MCF 10A (cell line): ENCODE measurements at regions not wholly inside any gene's neighbourhood (a gene's known extent, or its start where the extent isn't known, plus 50 kb on each side); places are given as distances from the start of the nearest gene placed in this dataset.

Experiments used
- BruUV-seq: library from RNA; stranded (reverse); fragments of 400-500 nt; replicated peaks from 2 replicates; lab custom pipeline; 2021; lab: Mats Ljungman, UMichigan
- CTCF ChIA-PET: fragments of 300-600 bp; sonication (Branson Sonifier 250); formaldehyde crosslinking; extraction: SDS; loops from one replicate; lab custom pipeline; 2021; ENCODE audit warnings: antibody characterized with exemption, inconsistent platforms; lab: Yijun Ruan, JAX
- POLR2A ChIA-PET: fragments of 300-600, 350-650 bp; sonication (Branson Sonifier 250); formaldehyde crosslinking; extraction: SDS; loops from one replicate; lab custom pipeline; 2020; ENCODE audit warnings: antibody characterized with exemption, inconsistent platforms; lab: Yijun Ruan, JAX
- DNase-seq: peaks from one replicate; pipeline ENCODE4 v3.0.0-alpha.2; 2018; ENCODE audit not compliant: unreplicated experiment
- H3K27ac Mint-ChIP-seq: one replicate; pipeline ENCODE4 v1.8.0; 2022; ENCODE audit warnings: mild to moderate bottlenecking, low read depth, mixed read lengths; ENCODE audit not compliant: unreplicated experiment
- H3K27me3 Mint-ChIP-seq: one replicate; pipeline ENCODE4 v1.8.0; 2022; ENCODE audit warnings: mixed read lengths; ENCODE audit not compliant: insufficient read depth, unreplicated experiment
- H3K36me3 Mint-ChIP-seq: one replicate; pipeline ENCODE4 v1.8.0; 2022; ENCODE audit warnings: mild to moderate bottlenecking, moderate library complexity, mixed read lengths; ENCODE audit not compliant: insufficient read depth, unreplicated experiment
- H3K4me1 Mint-ChIP-seq: one replicate; pipeline ENCODE4 v1.8.0; 2022; ENCODE audit warnings: mixed read lengths; ENCODE audit not compliant: insufficient read depth, unreplicated experiment
- H3K4me3 Mint-ChIP-seq: one replicate; pipeline ENCODE4 v1.8.0; 2022; ENCODE audit warnings: mild to moderate bottlenecking, moderate library complexity, mixed read lengths; ENCODE audit not compliant: unreplicated experiment
- H3K9me3 Mint-ChIP-seq: one replicate; pipeline ENCODE4 v1.8.0; 2022; ENCODE audit warnings: mixed read lengths; ENCODE audit not compliant: unreplicated experiment
- intact Hi-C: fragments of 100-400 bp; cut with micrococcal nuclease; formaldehyde crosslinking; loops from 2 replicates; pipeline ENCODE4 v1.14.1; 2022
- TF ChIP-seq, protein P1 (sequence below): fragments of 200-600 bp; IDR thresholded peaks from one replicate; pipeline ENCODE4 v1.8.0; 2022; ENCODE audit warnings: antibody characterized with exemption, mild to moderate bottlenecking; ENCODE audit not compliant: unreplicated experiment

DNA sequence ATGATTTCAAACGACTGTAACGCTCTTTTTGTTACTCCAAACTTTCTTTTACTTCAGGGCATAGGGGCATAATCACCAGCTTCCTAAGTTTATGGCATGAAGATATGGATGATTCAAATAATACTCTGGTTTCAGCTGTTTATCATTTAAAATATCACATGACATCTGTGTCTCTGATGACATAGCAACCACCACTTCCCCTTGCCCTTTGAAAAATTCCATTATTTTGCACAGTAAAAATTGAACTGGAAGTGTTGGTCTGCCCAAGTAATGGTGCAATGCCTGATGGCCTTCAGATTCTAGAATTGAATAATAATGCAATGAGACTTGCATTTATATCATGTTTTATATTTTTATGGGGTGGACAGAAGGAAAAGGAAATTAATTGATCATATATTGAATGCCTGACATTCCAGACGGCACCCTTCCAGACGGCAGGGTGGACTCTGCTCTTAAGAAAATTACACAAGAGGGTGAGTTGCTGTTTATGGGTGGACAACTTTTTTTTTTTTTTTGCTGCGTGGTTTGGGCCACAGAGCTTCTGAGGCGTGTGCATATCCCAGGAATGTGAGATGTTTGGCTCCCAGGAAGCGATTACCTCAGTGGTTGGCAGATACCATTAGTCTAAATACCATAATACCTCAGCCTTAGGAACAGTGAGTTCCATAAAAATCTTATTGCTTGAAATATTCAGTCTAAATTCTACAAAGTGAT, 101.7 kb upstream of the ZNF521 start:
- peaks cover 24% of the 10 kb centered on the region for H3K9me3 Mint-ChIP-seq
- TF ChIP-seq, protein P1, sequence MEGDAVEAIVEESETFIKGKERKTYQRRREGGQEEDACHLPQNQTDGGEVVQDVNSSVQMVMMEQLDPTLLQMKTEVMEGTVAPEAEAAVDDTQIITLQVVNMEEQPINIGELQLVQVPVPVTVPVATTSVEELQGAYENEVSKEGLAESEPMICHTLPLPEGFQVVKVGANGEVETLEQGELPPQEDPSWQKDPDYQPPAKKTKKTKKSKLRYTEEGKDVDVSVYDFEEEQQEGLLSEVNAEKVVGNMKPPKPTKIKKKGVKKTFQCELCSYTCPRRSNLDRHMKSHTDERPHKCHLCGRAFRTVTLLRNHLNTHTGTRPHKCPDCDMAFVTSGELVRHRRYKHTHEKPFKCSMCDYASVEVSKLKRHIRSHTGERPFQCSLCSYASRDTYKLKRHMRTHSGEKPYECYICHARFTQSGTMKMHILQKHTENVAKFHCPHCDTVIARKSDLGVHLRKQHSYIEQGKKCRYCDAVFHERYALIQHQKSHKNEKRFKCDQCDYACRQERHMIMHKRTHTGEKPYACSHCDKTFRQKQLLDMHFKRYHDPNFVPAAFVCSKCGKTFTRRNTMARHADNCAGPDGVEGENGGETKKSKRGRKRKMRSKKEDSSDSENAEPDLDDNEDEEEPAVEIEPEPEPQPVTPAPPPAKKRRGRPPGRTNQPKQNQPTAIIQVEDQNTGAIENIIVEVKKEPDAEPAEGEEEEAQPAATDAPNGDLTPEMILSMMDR: no peak
- no peak overlapping the region for H3K27ac Mint-ChIP-seq
- CTCF ChIA-PET: no interaction called here
- BruUV-seq: no TSS peak
- no peak overlapping the region for H3K4me3 Mint-ChIP-seq
- no peak for DNase-seq
- intact Hi-C loops: no loop called here
- POLR2A ChIA-PET: no interaction called here
- no peaks in the 10 kb centered on the region for H3K4me1 Mint-ChIP-seq
- H3K27me3 Mint-ChIP-seq: no peaks in the 10 kb centered on the region
- H3K36me3 Mint-ChIP-seq: no peaks in the 10 kb centered on the region

DNA sequence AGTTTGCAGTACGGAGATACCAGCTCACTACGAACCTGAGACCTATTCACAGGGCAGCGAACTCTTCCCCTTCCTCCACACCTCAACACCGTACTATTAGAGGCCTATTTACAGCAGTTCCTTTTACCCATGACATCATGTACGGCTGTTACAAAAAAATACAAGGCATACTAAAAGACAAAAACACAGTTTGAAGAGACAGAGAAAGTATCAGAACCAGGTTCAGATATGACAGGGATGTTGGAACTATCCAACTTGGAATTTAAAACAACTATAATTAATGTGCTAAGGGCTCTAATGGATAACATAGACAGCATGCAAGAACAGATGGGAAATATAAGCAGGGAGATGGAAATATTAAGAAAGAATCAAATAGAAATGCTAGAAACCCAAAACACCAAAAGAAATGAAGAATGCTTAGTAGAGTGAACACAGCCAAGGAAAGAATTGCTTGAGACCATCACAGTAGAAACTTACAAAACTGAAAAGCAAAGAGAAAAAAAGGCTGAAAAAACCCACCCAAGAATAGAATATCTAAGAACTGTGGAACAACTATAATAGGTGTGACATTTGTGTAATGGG, 99.2 kb upstream of the ZNF521 start:
- TF ChIP-seq, protein P1: no peak
- DNase-seq: no peak
- Mint-ChIP-seq H3K27me3 (no peaks in the 10 kb centered on the region), H3K9me3 (peaks cover 14% of the 10 kb centered on the region), H3K4me3 (no peak overlapping the region), H3K4me1 (no peaks in the 10 kb centered on the region), H3K27ac (no peak overlapping the region), H3K36me3 (no peaks in the 10 kb centered on the region)
- ChIA-PET CTCF (interaction anchor here (0.6 kb wide), 1 partner anchor 1179 kb away, joined by 4 read pairs; no protein-coding TSS in a partner anchor), POLR2A (no interaction called here)
- no TSS peak for BruUV-seq
- intact Hi-C loops: no loop called here

DNA sequence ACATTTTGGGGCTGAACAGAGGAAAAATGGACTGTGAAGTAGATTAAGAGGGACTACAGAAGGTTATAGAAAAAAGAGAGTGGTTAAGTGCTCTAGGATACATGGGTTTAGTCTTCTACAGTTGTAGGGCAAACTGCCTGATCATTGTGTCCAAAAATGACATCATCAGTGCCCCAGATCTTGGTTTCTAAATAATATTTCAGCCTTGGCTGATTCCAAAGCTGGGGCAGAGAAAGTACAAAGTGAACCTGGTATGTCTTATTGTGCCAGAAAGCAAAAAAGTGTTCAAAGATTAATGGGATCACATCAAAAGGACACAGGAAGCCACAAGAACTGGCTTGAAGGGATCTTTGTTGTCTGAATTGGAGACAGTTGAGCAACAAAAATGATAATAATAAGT, 97.1 kb upstream of the ZNF521 start:
- ChIA-PET POLR2A (no interaction called here), CTCF (no interaction called here)
- BruUV-seq: no TSS peak
- TF ChIP-seq, protein P1: no peak
- intact Hi-C loops: no loop called here
- Mint-ChIP-seq H3K36me3 (no peaks in the 10 kb centered on the region), H3K4me3 (no peak overlapping the region), H3K9me3 (peaks cover 13% of the 10 kb centered on the region), H3K27me3 (no peaks in the 10 kb centered on the region), H3K4me1 (no peaks in the 10 kb centered on the region), H3K27ac (no peak overlapping the region)
- DNase-seq: no peak

DNA sequence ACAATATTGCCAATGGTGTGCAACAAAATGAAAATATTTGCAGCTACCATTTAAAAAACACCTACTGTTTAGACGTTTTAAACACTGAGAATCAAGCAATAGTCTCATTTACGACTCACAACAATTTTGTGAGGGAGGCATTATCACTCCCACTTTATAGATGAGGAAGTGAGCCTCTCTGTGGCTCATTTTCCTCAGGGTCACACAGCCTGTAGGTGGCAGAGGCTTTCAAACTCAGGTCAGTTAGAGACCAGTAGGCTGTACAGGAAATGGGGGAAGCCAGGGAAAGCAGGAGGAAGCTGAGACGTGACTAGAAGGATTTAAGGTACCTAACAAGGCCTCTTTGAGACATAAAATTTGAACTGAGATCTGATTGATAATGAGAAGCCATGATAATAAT, 95.0 kb upstream of the ZNF521 start:
- TF ChIP-seq, protein P1: no peak
- peaks cover 15% of the 10 kb centered on the region for H3K9me3 Mint-ChIP-seq
- CTCF ChIA-PET: no interaction called here
- no peaks in the 10 kb centered on the region for H3K36me3 Mint-ChIP-seq
- BruUV-seq: no TSS peak
- intact Hi-C loops: no loop called here
- POLR2A ChIA-PET: interaction anchor here (1.0 kb wide), 1 partner anchor 9 kb away, joined by 4 read pairs; no protein-coding TSS in a partner anchor
- no peaks in the 10 kb centered on the region for H3K27me3 Mint-ChIP-seq
- H3K4me3 Mint-ChIP-seq: no peak overlapping the region
- no peaks in the 10 kb centered on the region for H3K4me1 Mint-ChIP-seq
- no peak overlapping the region for H3K27ac Mint-ChIP-seq
- DNase-seq: no peak
